DND-41 (cell line): ENCODE measurements at regions not wholly inside any gene's neighbourhood (a gene's known extent, or its start where the extent isn't known, plus 50 kb on each side); places are given as distances from the start of the nearest gene placed in this dataset.

ENCODE experiments used
- CTCF ChIP-seq: IDR thresholded peaks from 2 replicates; pipeline ENCODE4 v1.5.1; 2012; ENCODE audit warnings: borderline replicate concordance, low read length, moderate library complexity, mild to moderate bottlenecking; ENCODE audit not compliant: poor library complexity, severe bottlenecking; ENCODE audit errors: extremely low read depth
- EZH2 ChIP-seq: IDR thresholded peaks from 3 replicates; pipeline ENCODE4 v1.6.1; 2012; ENCODE audit warnings: borderline replicate concordance, low read depth, mild to moderate bottlenecking, moderate library complexity, low read length, inconsistent platforms; ENCODE audit not compliant: severe bottlenecking

- TF ChIP-seq CTCF, result no peak
- no peak for TF ChIP-seq EZH2
Measured at GRCh38 chr7:19853261-19853832, 79.9 kb upstream of the TMEM196 start.
